A673 (cell line): ENCODE measurements at regions not wholly inside any gene's neighbourhood (a gene's known extent, or its start where the extent isn't known, plus 50 kb on each side); places are given as distances from the start of the nearest gene placed in this dataset.

Experiments used
- EZH2 ChIP-seq: fragments of 200-600 bp; sonication (generic); IDR thresholded peaks from 2 replicates; pipeline ENCODE4 v1.6.1; 2017; ENCODE audit warnings: borderline replicate concordance, low read depth, mild to moderate bottlenecking, mixed read lengths, antibody characterized with exemption, low read length; ENCODE audit not compliant: poor library complexity, severe bottlenecking
- TF ChIP-seq, protein P1 (sequence below): fragments of 300-800, 200-600 bp; sonication (generic); conservative IDR thresholded peaks from 2 replicates; pipeline ENCODE4 v1.5.1; 2017; ENCODE audit warnings: low read depth, mild to moderate bottlenecking, antibody characterized with exemption, low read length, moderate library complexity, mixed read lengths

DNA sequence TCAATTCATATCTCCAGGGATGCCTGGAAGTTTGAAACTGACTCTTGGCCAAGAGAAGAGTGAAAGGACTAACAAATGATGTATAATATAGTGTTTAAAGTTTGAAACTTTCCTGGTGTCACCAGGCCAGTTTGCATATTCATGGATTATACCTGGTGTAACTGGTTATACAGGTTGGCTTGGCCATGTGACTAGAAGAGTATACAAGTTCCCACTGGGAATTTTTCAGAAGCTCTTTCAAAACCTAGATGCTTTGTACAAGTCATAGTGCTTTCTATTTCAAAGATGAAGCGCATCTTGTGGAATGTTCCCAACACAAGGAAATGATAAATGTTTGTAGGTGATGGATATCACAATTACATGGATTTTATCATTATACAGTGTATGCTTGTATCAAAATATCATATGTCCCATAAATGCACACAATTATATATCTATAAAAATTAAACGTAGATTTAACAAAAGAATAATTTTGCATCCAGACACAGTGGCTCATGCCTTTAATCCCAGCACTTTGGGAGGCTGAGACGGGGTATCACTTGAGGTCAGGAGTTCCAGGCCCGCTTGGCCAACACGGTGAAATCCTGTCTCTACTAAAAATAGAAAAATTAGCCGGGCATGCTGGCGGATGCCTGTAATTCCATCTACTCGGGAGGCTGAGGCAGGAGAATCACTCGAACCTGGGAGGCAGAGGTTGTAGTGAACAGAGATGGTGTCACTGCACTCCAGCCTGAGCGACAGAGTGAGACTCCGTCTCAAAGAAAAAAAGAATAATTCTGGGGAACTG, 1420.2 kb downstream of the GRIK2 start:
- TF ChIP-seq, protein P1, sequence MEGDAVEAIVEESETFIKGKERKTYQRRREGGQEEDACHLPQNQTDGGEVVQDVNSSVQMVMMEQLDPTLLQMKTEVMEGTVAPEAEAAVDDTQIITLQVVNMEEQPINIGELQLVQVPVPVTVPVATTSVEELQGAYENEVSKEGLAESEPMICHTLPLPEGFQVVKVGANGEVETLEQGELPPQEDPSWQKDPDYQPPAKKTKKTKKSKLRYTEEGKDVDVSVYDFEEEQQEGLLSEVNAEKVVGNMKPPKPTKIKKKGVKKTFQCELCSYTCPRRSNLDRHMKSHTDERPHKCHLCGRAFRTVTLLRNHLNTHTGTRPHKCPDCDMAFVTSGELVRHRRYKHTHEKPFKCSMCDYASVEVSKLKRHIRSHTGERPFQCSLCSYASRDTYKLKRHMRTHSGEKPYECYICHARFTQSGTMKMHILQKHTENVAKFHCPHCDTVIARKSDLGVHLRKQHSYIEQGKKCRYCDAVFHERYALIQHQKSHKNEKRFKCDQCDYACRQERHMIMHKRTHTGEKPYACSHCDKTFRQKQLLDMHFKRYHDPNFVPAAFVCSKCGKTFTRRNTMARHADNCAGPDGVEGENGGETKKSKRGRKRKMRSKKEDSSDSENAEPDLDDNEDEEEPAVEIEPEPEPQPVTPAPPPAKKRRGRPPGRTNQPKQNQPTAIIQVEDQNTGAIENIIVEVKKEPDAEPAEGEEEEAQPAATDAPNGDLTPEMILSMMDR = no peak
- TF ChIP-seq EZH2 = no peak
